A549 (cell line): ENCODE measurements at regions not wholly inside any gene's neighbourhood (a gene's known extent, or its start where the extent isn't known, plus 50 kb on each side); places are given as distances from the start of the nearest gene placed in this dataset.

ENCODE experiments used
- ATAC-seq, 2 experiments: fragments of 200-7000 bp in 1 of 2; fragments of >200 bp in 1 of 2; cut with Nextera tagmentation in 1 of 2; cut with Tn5 transposase in 1 of 2; 3 replicates each; pipeline versions ENCODE4 v1.8.0 to v1.9.1; 2018 to 2020; ENCODE audit warnings: mild to moderate bottlenecking in 1 of 2, moderate library complexity in 1 of 2
- CTCF ChIA-PET: fragments of 300-600 bp; sonication (Branson Sonifier 250); formaldehyde crosslinking; extraction: SDS; loops from one replicate; lab custom pipeline; 2021; ENCODE audit warnings: antibody characterized with exemption, inconsistent platforms; lab: Yijun Ruan, JAX
- POLR2A ChIA-PET: fragments of 350-600 bp; formaldehyde crosslinking; extraction: SDS; loops from one replicate; lab custom pipeline; 2021; ENCODE audit warnings: antibody characterized with exemption, inconsistent platforms; lab: Yijun Ruan, JAX
- DNase-seq, 2 experiments: peaks; one replicate each; pipeline versions ENCODE4 v3.0.0 to v3.0.0-alpha.2; 2011 to 2016; ENCODE audit warnings: low read depth in 1 of 2, low spot score in 1 of 2
- FAIRE-seq: peaks from 2 replicates; lab custom pipeline; 2011; peaks lifted over from hg19 to GRCh38; lab: Jason Lieb, UNC
- H3K27ac ChIP-seq, 2 experiments: fragments of >200 bp; sonication (Bioruptor Twin); formaldehyde crosslinking; 3 replicates each; pipeline ENCODE4 v1.5.1; 2016 to 2017
- H3K4me1 ChIP-seq: fragments of >200 bp; sonication (Bioruptor Twin); formaldehyde crosslinking; 3 replicates; pipeline ENCODE4 v1.6.1; 2016
- H3K4me2 ChIP-seq: fragments of >200 bp; sonication (Bioruptor Twin); formaldehyde crosslinking; 3 replicates; pipeline ENCODE4 v1.6.1; 2016
- H3K4me3 ChIP-seq: fragments of >200 bp; sonication (Bioruptor Twin); formaldehyde crosslinking; 3 replicates; pipeline ENCODE4 v1.5.1; 2016
- H3K9me3 ChIP-seq: fragments of >200 bp; sonication (Bioruptor Twin); formaldehyde crosslinking; 3 replicates; pipeline ENCODE4 v1.6.1; 2016
- ATOH8 ChIP-seq: fragments of 250-450 bp; sonication (Bioruptor Pico); IDR thresholded peaks from 2 replicates; pipeline ENCODE4 v1.5.0; 2020; ENCODE audit warnings: low read depth, mild to moderate bottlenecking, moderate library complexity
- CHD4 ChIP-seq: fragments of 200-600 bp; sonication (generic); IDR thresholded peaks from 2 replicates; pipeline ENCODE4 v1.6.1; 2016; ENCODE audit warnings: antibody characterized with exemption, mild to moderate bottlenecking, borderline replicate concordance
- E2F6 ChIP-seq: IDR thresholded peaks from 2 replicates; pipeline ENCODE4 v1.6.1; 2012; ENCODE audit warnings: low read depth, borderline replicate concordance
- ELK1 ChIP-seq: fragments of 150-350 bp; IDR thresholded peaks from 2 replicates; pipeline ENCODE4 v1.6.1; 2014; ENCODE audit warnings: low read depth, mild to moderate bottlenecking, low read length
- EP300 ChIP-seq, 2 experiments: fragments of >200 bp; sonication (Bioruptor Twin); formaldehyde crosslinking; IDR thresholded peaks; 2 replicates in 1 of 2; 3 replicates in 1 of 2; pipeline ENCODE4 v1.6.1; 2016 to 2017
- FOSL2 ChIP-seq, 2 experiments: fragments of 450-650 bp in 1 of 2; fragments of >200 bp in 1 of 2; sonication (Bioruptor Twin) in 1 of 2; formaldehyde crosslinking; IDR thresholded peaks; 2 replicates each; pipeline versions ENCODE4 v1.5.0 to v1.6.1; 2016 to 2020; ENCODE audit warnings: mild to moderate bottlenecking in 1 of 2, moderate library complexity in 1 of 2
- HOXB13 ChIP-seq: fragments of 250-450 bp; sonication (Bioruptor Pico); IDR thresholded peaks from 2 replicates; pipeline ENCODE4 v1.5.0; 2020; ENCODE audit warnings: low read depth, mild to moderate bottlenecking, moderate library complexity
- HOXB5 ChIP-seq: fragments of 250-450 bp; sonication (Bioruptor Pico); IDR thresholded peaks from 2 replicates; pipeline ENCODE4 v1.5.0; 2020; ENCODE audit warnings: mild to moderate bottlenecking, moderate library complexity
- JUN ChIP-seq, 2 experiments: fragments of >200 bp; sonication (Bioruptor Twin); formaldehyde crosslinking; IDR thresholded peaks; 2 replicates in 1 of 2; 3 replicates in 1 of 2; pipeline ENCODE4 v1.6.1; 2016 to 2017
- JUNB ChIP-seq: fragments of >200 bp; sonication (Bioruptor Twin); formaldehyde crosslinking; IDR thresholded peaks from 2 replicates; pipeline ENCODE4 v1.6.1; 2016
- KDM1A ChIP-seq: fragments of 200-600 bp; sonication (generic); IDR thresholded peaks from 2 replicates; pipeline ENCODE4 v1.6.1; 2016; ENCODE audit warnings: low read depth, mild to moderate bottlenecking
- MAX ChIP-seq: IDR thresholded peaks from 2 replicates; pipeline ENCODE4 v1.6.1; 2012
- MAZ ChIP-seq: fragments of 150-350 bp; IDR thresholded peaks from 2 replicates; pipeline ENCODE4 v1.6.1; 2014; ENCODE audit warnings: antibody characterized with exemption, low read depth, low read length, borderline replicate concordance
- NFE2L2 ChIP-seq: fragments of 150-350 bp; conservative IDR thresholded peaks from 2 replicates; pipeline ENCODE4 v1.6.1; 2014; ENCODE audit warnings: low read length
- RCOR1 ChIP-seq: fragments of 150-350 bp; IDR thresholded peaks from 2 replicates; pipeline ENCODE4 v1.6.1; 2014; ENCODE audit warnings: antibody characterized with exemption, low read length, low read depth
- RNF2 ChIP-seq: fragments of 200-600 bp; sonication (generic); IDR thresholded peaks from 2 replicates; pipeline ENCODE4 v1.6.1; 2016; ENCODE audit warnings: low read depth, mild to moderate bottlenecking, antibody characterized with exemption, moderate library complexity, borderline replicate concordance
- SMC3 ChIP-seq: fragments of >200 bp; sonication (Bioruptor Twin); formaldehyde crosslinking; IDR thresholded peaks from 3 replicates; pipeline ENCODE4 v1.6.1; 2018; ENCODE audit warnings: inconsistent platforms
- SREBF2 ChIP-seq: fragments of 450-650 bp; IDR thresholded peaks from 2 replicates; pipeline ENCODE4 v1.6.1; 2014; ENCODE audit warnings: mild to moderate bottlenecking, moderate library complexity
- USF2 ChIP-seq: fragments of 450-650 bp; IDR thresholded peaks from 2 replicates; pipeline ENCODE4 v1.6.1; 2014; ENCODE audit warnings: antibody characterized with exemption
- WGBS: methylation state at CpG from one replicate; pipeline ENCODE4 v1.1.6; 2017; ENCODE audit errors: missing lambda C conversion rate; 5-methylcytosine and 5-hydroxymethylcytosine counted together

DNA sequence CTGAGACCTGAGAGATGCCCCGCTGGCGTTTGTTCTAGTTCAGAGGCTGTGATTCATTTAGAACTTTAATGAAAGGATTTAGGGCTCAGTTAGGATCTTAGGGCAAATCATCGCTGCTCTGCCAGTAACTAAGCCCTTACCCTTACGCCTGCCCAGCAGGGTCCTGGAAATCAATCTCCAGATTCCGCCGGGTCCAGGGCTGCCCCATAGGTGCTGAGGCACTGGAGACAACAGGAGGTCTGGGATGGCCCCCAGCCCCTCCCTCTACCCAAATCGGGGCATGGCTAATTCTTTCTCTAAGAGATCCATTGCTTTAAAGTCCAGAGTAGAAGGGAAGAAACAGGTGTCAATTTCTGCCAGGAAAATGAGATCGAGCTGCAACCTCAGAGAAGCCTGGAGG lies 83.1 kb downstream of the SDC1 start (continued):
- TF ChIP-seq EP300 (IDR thresholded peaks at IDR 0.05) (no peak), JUN (IDR thresholded peaks at IDR 0.05) (no peak; a peak in 1 of 5 replicates), NFE2L2 (no peak), CHD4 (no peak), HOXB13 (no peak), SMC3 (no peak)
- TF ChIP-seq, all 56 proteins: peak for 0

DNA sequence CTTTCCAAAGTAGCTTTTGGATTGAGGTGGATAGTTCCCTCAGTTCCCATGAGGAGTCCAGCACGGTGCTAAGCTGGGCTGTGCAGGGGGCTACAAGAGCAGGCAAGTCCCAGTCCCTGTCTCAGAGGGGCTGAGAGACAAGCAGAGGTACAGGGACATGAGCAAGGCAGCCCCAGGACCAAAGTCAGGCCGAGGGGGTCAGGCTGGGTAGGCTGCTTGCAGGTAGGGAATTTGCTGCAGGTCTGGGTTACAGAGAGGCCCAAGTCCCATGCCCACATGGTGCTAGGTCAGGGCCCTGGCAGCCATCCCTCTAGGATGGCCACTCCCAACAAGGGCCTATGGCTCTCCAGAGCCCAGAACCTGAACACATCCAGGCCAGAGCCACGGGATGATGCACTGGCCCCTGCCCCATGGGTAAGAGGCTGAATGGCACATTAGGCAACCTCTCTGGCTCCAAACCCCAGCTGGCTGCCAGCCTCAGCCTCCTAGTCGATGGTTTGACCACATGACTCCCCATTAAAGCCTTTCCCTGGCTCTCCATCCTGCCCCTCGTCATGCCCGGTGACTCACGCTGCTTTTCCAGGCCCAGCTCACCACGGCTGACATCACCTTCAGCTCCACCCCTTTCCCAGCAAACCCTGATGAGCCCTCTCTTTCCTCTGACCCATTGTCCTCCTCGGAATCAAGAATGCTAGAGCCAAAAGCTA lies 83.7 kb downstream of the SDC1 start:
- peak; percentile 35; the same call in 1 of the 2 replicates for TF ChIP-seq FOSL2 (IDR thresholded peaks at IDR 0.05)
- peak; percentile 88 for TF ChIP-seq FOSL2 (CRISPR knock-in tag; IDR thresholded peaks at IDR 0.05)
- peak; percentile 51; the same call in 1 of the 2 replicates for TF ChIP-seq HOXB5 (CRISPR knock-in tag)
- no peak for TF ChIP-seq SREBF2
- TF ChIP-seq JUNB, result no peak
- TF ChIP-seq E2F6, result 0 out of 2 replicates have a peak, but pooled peaks have one; percentile 66
- no peak for TF ChIP-seq RNF2
- peak in 1 of 2 experiments; percentile 23; a peak in 2 of 5 replicates for TF ChIP-seq JUN (IDR thresholded peaks at IDR 0.05)
- TF ChIP-seq NFE2L2, result no peak
- no peak for TF ChIP-seq MAZ
- peak; percentile 7; the same call in 1 of the 2 replicates for TF ChIP-seq ATOH8 (CRISPR knock-in tag)
- TF ChIP-seq ELK1, result no peak
- peak; percentile 85 for TF ChIP-seq MAX
- TF ChIP-seq USF2, result peak; percentile 75
- peak; percentile 12; the same call in 1 of the 2 replicates for TF ChIP-seq HOXB13
- no peak for TF ChIP-seq RCOR1
- no peak for TF ChIP-seq KDM1A
- TF ChIP-seq, all 56 proteins: peak for 8
- FAIRE-seq (peak; percentile 80), DNase-seq (peak; percentile 90 to 95), ATAC-seq (peak; percentile 90 to 91)
- POLR2A ChIA-PET, result interaction anchor here (0.8 to 1.6 kb wide), 3 partner anchors 38 to 83 kb away, joined by 3 to 10 read pairs (median 4); no protein-coding TSS in a partner anchor
- peak overlapping the region; percentile 71 to 84 for H3K27ac ChIP-seq
- peak overlapping the region; percentile 31 for H3K4me2 ChIP-seq
- H3K4me3 ChIP-seq, result no peak overlapping the region
- 29% methylated on average over 9 of the region's 9 CpGs for WGBS
- no peaks in the 10 kb centered on the region for H3K9me3 ChIP-seq
- peaks cover 56% of the 10 kb centered on the region for H3K4me1 ChIP-seq
- CTCF ChIA-PET, result interaction anchor here (0.8 to 11.9 kb wide), 14 partner anchors 10 to 166 kb away, joined by 3 to 202 read pairs (median 5); partner anchors contain the start of gene SDC1
